ENCODE measurements at regions not wholly inside any gene's neighbourhood (a gene's known extent, or its start where the extent isn't known, plus 50 kb on each side); places are given as distances from the start of the nearest gene placed in this dataset.

- no peaks in the 10 kb centered on the region for H3K9me3 ChIP-seq (ENCODE audit: low read length)
- H3K36me3 ChIP-seq (ENCODE audit: low read depth, low read length) = no peaks in the 10 kb centered on the region
- no peak overlapping the region for H3K27ac ChIP-seq (ENCODE audit: low read length)
- no peaks in the 10 kb centered on the region for H3F3A ChIP-seq (ENCODE audit: low read length, unreplicated experiment)
- H3K79me2 ChIP-seq (ENCODE audit: low read length) = no peaks in the 10 kb centered on the region
- H3K27me3 ChIP-seq (ENCODE audit: low read length) = peaks cover 11% of the 10 kb centered on the region; the same call in 1 of the 2 replicates
- intact Hi-C loops (cut with micrococcal nuclease) = loop anchor here (10.0 kb wide), 1 partner anchor 189 kb away; no protein-coding TSS in a partner anchor
- no peak overlapping the region for H3K9ac ChIP-seq (ENCODE audit: low read length)
- no peaks in the 10 kb centered on the region for H3K9me2 ChIP-seq (replicated peaks; ENCODE audit: low read length)
- H2AFZ ChIP-seq (ENCODE audit: low read length) = no peak overlapping the region
- H3K4me3 ChIP-seq (ENCODE audit: low read length) = no peak overlapping the region
- TF ChIP-seq EZH2 (IDR thresholded peaks at IDR 0.05; ENCODE audit: low read length, unreplicated experiment) (no peak), EZH2phosphoT487 (IDR thresholded peaks at IDR 0.05; ENCODE audit: borderline replicate concordance, low read length) (no peak), CTCF (conservative IDR thresholded peaks at IDR 0.05; ENCODE audit: low read depth, low read length) (no peak; the same call in 1 of the 2 replicates)
- peaks cover 16% of the 10 kb centered on the region for H3K4me1 ChIP-seq (ENCODE audit: insufficient read depth, low read length)
- POLR2A ChIA-PET (ENCODE audit: unreplicated experiment) = no interaction called here
- H4K20me1 ChIP-seq (ENCODE audit: low read length) = no peaks in the 10 kb centered on the region
- DNase-seq (no peak), ATAC-seq (no peak)
- BruUV-seq (replicated peaks) = no TSS peak
- no peak overlapping the region for H3K4me2 ChIP-seq (ENCODE audit: low read length)
- CTCF ChIA-PET = no interaction called here
Measured at GRCh38 chr7:24475166-24475961, 97.9 kb upstream of the PALS2 start.

GRCh38 chr7:24476227-24476626, 97.0 kb upstream of the PALS2 start:
- Histone ChIP-seq H3K27ac (ENCODE audit: low read length) (no peak overlapping the region), H3K9me3 (ENCODE audit: low read length) (no peaks in the 10 kb centered on the region), H3K4me3 (ENCODE audit: low read length) (no peak overlapping the region), H3K9me2 (replicated peaks; ENCODE audit: low read length) (no peaks in the 10 kb centered on the region), H3K79me2 (ENCODE audit: low read length) (no peaks in the 10 kb centered on the region), H3K27me3 (ENCODE audit: low read length) (peaks cover 11% of the 10 kb centered on the region; the same call in 1 of the 2 replicates), H3K4me2 (ENCODE audit: low read length) (no peak overlapping the region), H3K36me3 (ENCODE audit: low read depth, low read length) (no peaks in the 10 kb centered on the region), H3K4me1 (ENCODE audit: insufficient read depth, low read length) (peaks cover 16% of the 10 kb centered on the region), H2AFZ (ENCODE audit: low read length) (no peak overlapping the region), H4K20me1 (ENCODE audit: low read length) (no peaks in the 10 kb centered on the region), H3K9ac (ENCODE audit: low read length) (no peak overlapping the region), H3F3A (ENCODE audit: low read length, unreplicated experiment) (no peaks in the 10 kb centered on the region)
- ChIA-PET POLR2A (ENCODE audit: unreplicated experiment) (no interaction called here), CTCF (no interaction called here)
- ATAC-seq = no peak
- intact Hi-C loops (cut with micrococcal nuclease) = loop anchor here (10.0 kb wide), 1 partner anchor 189 kb away; no protein-coding TSS in a partner anchor
- TF ChIP-seq EZH2 (IDR thresholded peaks at IDR 0.05; ENCODE audit: low read length, unreplicated experiment) = no peak
- no peak for TF ChIP-seq EZH2phosphoT487 (IDR thresholded peaks at IDR 0.05; ENCODE audit: borderline replicate concordance, low read length)
- no peak for TF ChIP-seq CTCF (conservative IDR thresholded peaks at IDR 0.05; ENCODE audit: low read depth, low read length)
- no peak for DNase-seq
- BruUV-seq (replicated peaks) = no TSS peak

All from PC-3 (cell line).